ENCODE measurements at regions not wholly inside any gene's neighbourhood (a gene's known extent, or its start where the extent isn't known, plus 50 kb on each side); places are given as distances from the start of the nearest gene placed in this dataset.
"Not testable (repeated sequence)": the region's sequence is repeated elsewhere in the genome, so short reads cannot be mapped to it uniquely, and the experiment has no call there.

GRCh38 chr10:78416031-78417011 is 382.7 kb downstream of the RPS24 start:
- peak; percentile 26 for DNase-seq (ENCODE audit: low spot score)

- DNase-seq (ENCODE audit: low spot score), result peak; percentile 59
Observed at GRCh38 chr10:78417425-78418370, 384.0 kb downstream of the RPS24 start.

- peak; percentile 53 for DNase-seq (ENCODE audit: low spot score)
Observed at GRCh38 chr10:78419481-78420265, 386.0 kb downstream of the RPS24 start.

GRCh38 chr10:78420946-78421735 is 387.5 kb downstream of the RPS24 start:
- DNase-seq (ENCODE audit: low spot score), result peak; percentile 41

- not testable (repeated sequence) for DNase-seq (ENCODE audit: low spot score)
Observed at GRCh38 chr10:78424050-78424449, 390.4 kb downstream of the RPS24 start.

GRCh38 chr10:78424723-78425122 is 391.1 kb downstream of the RPS24 start:
- peak; percentile 6 for DNase-seq (ENCODE audit: low spot score)

GRCh38 chr10:78426181-78426580 is 392.5 kb downstream of the RPS24 start:
- DNase-seq (ENCODE audit: low spot score), result no peak

- DNase-seq (ENCODE audit: low spot score), result no peak
Observed at GRCh38 chr10:78427497-78428031, 393.9 kb downstream of the RPS24 start.

- no peak for DNase-seq (ENCODE audit: low spot score)
Observed at GRCh38 chr10:78428579-78428978, 394.9 kb downstream of the RPS24 start.

GRCh38 chr10:78429984-78430383 is 396.3 kb downstream of the RPS24 start:
- no peak for DNase-seq (ENCODE audit: low spot score)

GRCh38 chr10:78432583-78432982 is 398.9 kb downstream of the RPS24 start:
- DNase-seq (ENCODE audit: low spot score), result no peak

- peak; percentile 47 for DNase-seq (ENCODE audit: low spot score)
Observed at GRCh38 chr10:78433076-78433595, 399.5 kb downstream of the RPS24 start.

GRCh38 chr10:78433766-78434535 is 400.3 kb downstream of the RPS24 start:
- peak; percentile 57 for DNase-seq (ENCODE audit: low spot score)

- peak; percentile 56 for DNase-seq (ENCODE audit: low spot score)
Observed at GRCh38 chr10:78434886-78435285, 401.2 kb downstream of the RPS24 start.

- DNase-seq (ENCODE audit: low spot score), result peak; percentile 34
Observed at GRCh38 chr10:78435484-78436221, 402.0 kb downstream of the RPS24 start.

- no peak for DNase-seq (ENCODE audit: low spot score)
Observed at GRCh38 chr10:78436222-78436573, 402.5 kb downstream of the RPS24 start.

- DNase-seq (ENCODE audit: low spot score), result peak; percentile 61
Observed at GRCh38 chr10:78436706-78437406, 403.2 kb downstream of the RPS24 start.

- no peak for DNase-seq (ENCODE audit: low spot score)
Observed at GRCh38 chr10:78437407-78437768, 403.7 kb downstream of the RPS24 start.
